ENCODE measurements at regions not wholly inside any gene's neighbourhood (a gene's known extent, or its start where the extent isn't known, plus 50 kb on each side); places are given as distances from the start of the nearest gene placed in this dataset.
"Not testable (repeated sequence)": the region's sequence is repeated elsewhere in the genome, so short reads cannot be mapped to it uniquely, and the experiment has no call there.

- Histone ChIP-seq H3K27me3 (ENCODE audit: control insufficient read depth in 3 of 3, insufficient read depth in 3 of 3, low read depth in 1 of 3, low read length in 3 of 3) (no peaks in the 10 kb centered on the region), H3K9me3 (replicated peaks in 1 of 2; ENCODE audit: control insufficient read depth in 2 of 2, insufficient read depth in 1 of 2, low read depth in 1 of 2, low read length in 2 of 2) (peaks cover 9 to 47% of the 10 kb centered on the region in 2 donors), H3K36me3 (replicated peaks in 1 of 2; ENCODE audit: control insufficient read depth in 2 of 2, insufficient read depth in 2 of 2, low read length in 2 of 2) (no peaks in the 10 kb centered on the region), H2BK15ac (ENCODE audit: low read length) (no peak overlapping the region), H3K4me1 (ENCODE audit: control insufficient read depth in 2 of 2, insufficient read depth in 1 of 2, low read depth in 1 of 2, low read length in 2 of 2) (no peaks in the 10 kb centered on the region), H3K9ac (ENCODE audit: low read depth, low read length, poor library complexity) (no peak overlapping the region), H2BK5ac (ENCODE audit: low read length) (no peak overlapping the region), H2BK120ac (ENCODE audit: low read depth, low read length) (no peak overlapping the region), H4K91ac (ENCODE audit: low read depth, low read length, poor library complexity) (no peak overlapping the region), H3K79me1 (ENCODE audit: low read depth, low read length) (no peaks in the 10 kb centered on the region), H3K23ac (ENCODE audit: low read depth, low read length, poor library complexity) (no peak overlapping the region), H4K8ac (ENCODE audit: low read depth, low read length) (no peak overlapping the region), H3K4ac (ENCODE audit: low read length) (no peak overlapping the region), H2AFZ (ENCODE audit: low read length) (no peak overlapping the region), H3K27ac (replicated peaks; ENCODE audit: low read length) (no peak overlapping the region), H3K4me2 (ENCODE audit: insufficient read depth, low read length, poor library complexity, severe bottlenecking) (no peak overlapping the region), H3K18ac (ENCODE audit: low read length) (no peak overlapping the region), H3K4me3 (ENCODE audit: low read length in 2 of 2) (no peak overlapping the region), H3K14ac (ENCODE audit: low read length) (no peak overlapping the region), H2AK5ac (ENCODE audit: low read depth, low read length) (no peak overlapping the region), H2BK12ac (ENCODE audit: low read length) (no peak overlapping the region)
- no CpG with 5 or more reads among the region's 4 CpGs for WGBS, 2 donors (ENCODE audit: extremely low coverage in 2 of 2, insufficient read length in 2 of 2, insufficient replicate concordance in 1 of 2)
- DNase-seq (ENCODE audit: low spot score) = no peak
These were observed 71.8 kb upstream of the PTPN13 start for GRCh38 chr4:86522349-86522748.

GRCh38 chr4:86523333-86523732 lies 70.8 kb upstream of the PTPN13 start:
- H2BK5ac ChIP-seq (ENCODE audit: low read length) = no peak overlapping the region
- no peaks in the 10 kb centered on the region for H3K27me3 ChIP-seq (ENCODE audit: control insufficient read depth in 3 of 3, insufficient read depth in 3 of 3, low read depth in 1 of 3, low read length in 3 of 3)
- H3K4me1 ChIP-seq (ENCODE audit: control insufficient read depth in 2 of 2, insufficient read depth in 1 of 2, low read depth in 1 of 2, low read length in 2 of 2) = no peaks in the 10 kb centered on the region
- no peak for DNase-seq (ENCODE audit: low spot score)
- H3K14ac ChIP-seq (ENCODE audit: low read length) = no peak overlapping the region
- no peak overlapping the region for H2AFZ ChIP-seq (ENCODE audit: low read length)
- H2AK5ac ChIP-seq (ENCODE audit: low read depth, low read length) = no peak overlapping the region
- H2BK120ac ChIP-seq (ENCODE audit: low read depth, low read length) = no peak overlapping the region
- no peak overlapping the region for H4K91ac ChIP-seq (ENCODE audit: low read depth, low read length, poor library complexity)
- no peak overlapping the region for H2BK12ac ChIP-seq (ENCODE audit: low read length)
- no peak overlapping the region for H3K4me2 ChIP-seq (ENCODE audit: insufficient read depth, low read length, poor library complexity, severe bottlenecking)
- no peak overlapping the region for H4K8ac ChIP-seq (ENCODE audit: low read depth, low read length)
- WGBS, 2 donors (ENCODE audit: extremely low coverage in 2 of 2, insufficient read length in 2 of 2, insufficient replicate concordance in 1 of 2) = no CpG with 5 or more reads among the region's 2 CpGs
- no peak overlapping the region for H3K4me3 ChIP-seq (ENCODE audit: low read length in 2 of 2)
- H2BK15ac ChIP-seq (ENCODE audit: low read length) = no peak overlapping the region
- no peak overlapping the region for H3K9ac ChIP-seq (ENCODE audit: low read depth, low read length, poor library complexity)
- H3K18ac ChIP-seq (ENCODE audit: low read length) = no peak overlapping the region
- H3K79me1 ChIP-seq (ENCODE audit: low read depth, low read length) = no peaks in the 10 kb centered on the region
- no peaks in the 10 kb centered on the region for H3K36me3 ChIP-seq (replicated peaks in 1 of 2; ENCODE audit: control insufficient read depth in 2 of 2, insufficient read depth in 2 of 2, low read length in 2 of 2)
- peaks cover 7 to 44% of the 10 kb centered on the region in 2 donors for H3K9me3 ChIP-seq (replicated peaks in 1 of 2; ENCODE audit: control insufficient read depth in 2 of 2, insufficient read depth in 1 of 2, low read depth in 1 of 2, low read length in 2 of 2)
- H3K4ac ChIP-seq (ENCODE audit: low read length) = no peak overlapping the region
- no peak overlapping the region for H3K27ac ChIP-seq (replicated peaks; ENCODE audit: low read length)
- H3K23ac ChIP-seq (ENCODE audit: low read depth, low read length, poor library complexity) = no peak overlapping the region

- H3K18ac ChIP-seq (ENCODE audit: low read length); H3K79me1 ChIP-seq (ENCODE audit: low read depth, low read length); H3K4me2 ChIP-seq (ENCODE audit: insufficient read depth, low read length, poor library complexity, severe bottlenecking); H3K4ac ChIP-seq (ENCODE audit: low read length); H2BK120ac ChIP-seq (ENCODE audit: low read depth, low read length); DNase-seq (ENCODE audit: low spot score); H2AFZ ChIP-seq (ENCODE audit: low read length); H2BK5ac ChIP-seq (ENCODE audit: low read length); H3K23ac ChIP-seq (ENCODE audit: low read depth, low read length, poor library complexity); H4K8ac ChIP-seq (ENCODE audit: low read depth, low read length); H3K27me3 ChIP-seq (ENCODE audit: control insufficient read depth in 3 of 3, insufficient read depth in 3 of 3, low read depth in 1 of 3, low read length in 3 of 3); H3K9ac ChIP-seq (ENCODE audit: low read depth, low read length, poor library complexity); H3K27ac ChIP-seq (replicated peaks; ENCODE audit: low read length); H2BK15ac ChIP-seq (ENCODE audit: low read length); H3K4me1 ChIP-seq (ENCODE audit: control insufficient read depth in 2 of 2, insufficient read depth in 1 of 2, low read depth in 1 of 2, low read length in 2 of 2); H2BK12ac ChIP-seq (ENCODE audit: low read length); H3K4me3 ChIP-seq (ENCODE audit: low read length in 2 of 2); H3K14ac ChIP-seq (ENCODE audit: low read length); H4K91ac ChIP-seq (ENCODE audit: low read depth, low read length, poor library complexity); H3K36me3 ChIP-seq (replicated peaks in 1 of 2; ENCODE audit: control insufficient read depth in 2 of 2, insufficient read depth in 2 of 2, low read length in 2 of 2); H2AK5ac ChIP-seq (ENCODE audit: low read depth, low read length): not testable (repeated sequence)
- no CpG with 5 or more reads among the region's 4 CpGs for WGBS, 2 donors (ENCODE audit: extremely low coverage in 2 of 2, insufficient read length in 2 of 2, insufficient replicate concordance in 1 of 2)
- H3K9me3 ChIP-seq (replicated peaks in 1 of 2; ENCODE audit: control insufficient read depth in 2 of 2, insufficient read depth in 1 of 2, low read depth in 1 of 2, low read length in 2 of 2) = peaks cover 1 to 21% of the 10 kb centered on the region in 2 donors
These were observed 66.4 kb upstream of the PTPN13 start for GRCh38 chr4:86527713-86528112.

- H3K4me1 ChIP-seq (ENCODE audit: control insufficient read depth in 2 of 2, insufficient read depth in 1 of 2, low read depth in 1 of 2, low read length in 2 of 2) = no peaks in the 10 kb centered on the region
- H3K18ac ChIP-seq (ENCODE audit: low read length) = no peak overlapping the region
- H2AFZ ChIP-seq (ENCODE audit: low read length) = no peak overlapping the region
- no CpG with 5 or more reads among the region's 2 CpGs for WGBS, 2 donors (ENCODE audit: extremely low coverage in 2 of 2, insufficient read length in 2 of 2, insufficient replicate concordance in 1 of 2)
- H3K36me3 ChIP-seq (replicated peaks in 1 of 2; ENCODE audit: control insufficient read depth in 2 of 2, insufficient read depth in 2 of 2, low read length in 2 of 2) = no peaks in the 10 kb centered on the region
- no peak overlapping the region for H4K91ac ChIP-seq (ENCODE audit: low read depth, low read length, poor library complexity)
- no peak for DNase-seq (ENCODE audit: low spot score)
- H2AK5ac ChIP-seq (ENCODE audit: low read depth, low read length) = no peak overlapping the region
- H3K14ac ChIP-seq (ENCODE audit: low read length) = no peak overlapping the region
- no peak overlapping the region for H2BK5ac ChIP-seq (ENCODE audit: low read length)
- H2BK12ac ChIP-seq (ENCODE audit: low read length) = no peak overlapping the region
- no peak overlapping the region for H2BK120ac ChIP-seq (ENCODE audit: low read depth, low read length)
- no peak overlapping the region for H4K8ac ChIP-seq (ENCODE audit: low read depth, low read length)
- no peak overlapping the region for H3K4ac ChIP-seq (ENCODE audit: low read length)
- H3K4me3 ChIP-seq (ENCODE audit: low read length in 2 of 2) = no peak overlapping the region
- H3K9ac ChIP-seq (ENCODE audit: low read depth, low read length, poor library complexity) = no peak overlapping the region
- no peaks in the 10 kb centered on the region for H3K27me3 ChIP-seq (ENCODE audit: control insufficient read depth in 3 of 3, insufficient read depth in 3 of 3, low read depth in 1 of 3, low read length in 3 of 3)
- no peak overlapping the region for H3K4me2 ChIP-seq (ENCODE audit: insufficient read depth, low read length, poor library complexity, severe bottlenecking)
- H2BK15ac ChIP-seq (ENCODE audit: low read length) = no peak overlapping the region
- no peak overlapping the region for H3K23ac ChIP-seq (ENCODE audit: low read depth, low read length, poor library complexity)
- H3K79me1 ChIP-seq (ENCODE audit: low read depth, low read length) = no peaks in the 10 kb centered on the region
- H3K9me3 ChIP-seq (replicated peaks in 1 of 2; ENCODE audit: control insufficient read depth in 2 of 2, insufficient read depth in 1 of 2, low read depth in 1 of 2, low read length in 2 of 2) = peaks cover 1 to 14% of the 10 kb centered on the region in 2 donors
- no peak overlapping the region for H3K27ac ChIP-seq (replicated peaks; ENCODE audit: low read length)
These were observed 64.7 kb upstream of the PTPN13 start for GRCh38 chr4:86529436-86529835.

Data from neuronal stem cell (in vitro differentiated cells).